PC-9 (cell line): ENCODE measurements at regions not wholly inside any gene's neighbourhood (a gene's known extent, or its start where the extent isn't known, plus 50 kb on each side); places are given as distances from the start of the nearest gene placed in this dataset.

Source experiments
- BruUV-seq: library from RNA; stranded (reverse); fragments of 400-500 nt; replicated peaks from 2 replicates; lab custom pipeline; 2021; lab: Mats Ljungman, UMichigan
- CTCF ChIA-PET: fragments of 300-600 bp; sonication (Branson Sonifier 250); formaldehyde crosslinking; loops from one replicate; lab custom pipeline; 2022; ENCODE audit warnings: antibody characterized with exemption; lab: Charles Lee
- POLR2A ChIA-PET: fragments of 300-600 bp; sonication (Branson Sonifier 250); formaldehyde crosslinking; loops from one replicate; lab custom pipeline; 2022; ENCODE audit warnings: antibody characterized with exemption; ENCODE audit not compliant: unreplicated experiment; lab: Charles Lee
- DNase-seq, 2 experiments: peaks; one replicate each; pipeline versions ENCODE4 v3.0.0 to v3.0.0-alpha.2; 2015 to 2022; ENCODE audit warnings: mixed read lengths in 1 of 2
- H2AFZ ChIP-seq: fragments of 200-600 bp; sonication (generic); 2 replicates; pipeline ENCODE4 v1.8.1; 2017; ENCODE audit warnings: antibody characterized with exemption
- H3F3A ChIP-seq: fragments of 200-600 bp; sonication (generic); 2 replicates; pipeline ENCODE4 v1.8.1; 2017; ENCODE audit warnings: antibody characterized with exemption, mild to moderate bottlenecking, low read depth; ENCODE audit not compliant: insufficient read depth
- H3K27ac ChIP-seq: fragments of 200-600 bp; sonication (generic); 2 replicates; pipeline ENCODE4 v1.6.1; 2016; ENCODE audit warnings: mixed run types
- H3K27me3 ChIP-seq: fragments of 200-600 bp; sonication (generic); 2 replicates; pipeline ENCODE4 v1.6.1; 2016; ENCODE audit warnings: low read depth, mixed run types; ENCODE audit not compliant: insufficient read depth
- H3K36me3 ChIP-seq: fragments of 200-600 bp; sonication (generic); 2 replicates; pipeline ENCODE4 v1.6.1; 2016; ENCODE audit warnings: low read depth, mixed run types
- H3K4me1 ChIP-seq: fragments of 200-600 bp; sonication (generic); replicated peaks from 2 replicates; pipeline ENCODE4 v1.6.1; 2016; ENCODE audit warnings: mixed run types; ENCODE audit not compliant: insufficient read depth
- H3K4me2 ChIP-seq: fragments of 200-600 bp; sonication (generic); 2 replicates; pipeline ENCODE4 v1.6.1; 2017; ENCODE audit warnings: mixed run types
- H3K4me3 ChIP-seq: fragments of 200-600 bp; sonication (generic); 2 replicates; pipeline ENCODE4 v1.6.1; 2016; ENCODE audit warnings: mixed run types
- H3K79me2 ChIP-seq: fragments of 200-600 bp; sonication (generic); 2 replicates; pipeline ENCODE4 v1.6.1; 2017; ENCODE audit warnings: low read depth, mixed run types
- H3K9me2 ChIP-seq: fragments of 200-600 bp; sonication (generic); 2 replicates; pipeline ENCODE4 v1.8.1; 2017; ENCODE audit warnings: mild to moderate bottlenecking; ENCODE audit not compliant: insufficient read depth
- H3K9me3 ChIP-seq: fragments of 200-600 bp; sonication (generic); 2 replicates; pipeline ENCODE4 v1.8.1; 2016; ENCODE audit warnings: low read depth; ENCODE audit not compliant: insufficient read depth
- H4K20me1 ChIP-seq: fragments of 200-600 bp; sonication (generic); 2 replicates; pipeline ENCODE4 v1.8.1; 2017; ENCODE audit not compliant: insufficient read depth
- EZH2 ChIP-seq: fragments of 200-600 bp; sonication (generic); IDR thresholded peaks from 2 replicates; pipeline ENCODE4 v1.8.0; 2017; ENCODE audit warnings: antibody characterized with exemption, low read depth
- intact Hi-C: fragments of 100-400 bp; cut with micrococcal nuclease; formaldehyde crosslinking; loops from one replicate; pipeline ENCODE4 v1.10.0; 2022; ENCODE audit not compliant: unreplicated experiment
- TF ChIP-seq, protein P1 (sequence below): fragments of 200-600 bp; sonication (generic); conservative IDR thresholded peaks from 2 replicates; pipeline ENCODE4 v1.6.1; 2017; ENCODE audit warnings: mixed run types, antibody characterized with exemption, mild to moderate bottlenecking, moderate library complexity

DNA sequence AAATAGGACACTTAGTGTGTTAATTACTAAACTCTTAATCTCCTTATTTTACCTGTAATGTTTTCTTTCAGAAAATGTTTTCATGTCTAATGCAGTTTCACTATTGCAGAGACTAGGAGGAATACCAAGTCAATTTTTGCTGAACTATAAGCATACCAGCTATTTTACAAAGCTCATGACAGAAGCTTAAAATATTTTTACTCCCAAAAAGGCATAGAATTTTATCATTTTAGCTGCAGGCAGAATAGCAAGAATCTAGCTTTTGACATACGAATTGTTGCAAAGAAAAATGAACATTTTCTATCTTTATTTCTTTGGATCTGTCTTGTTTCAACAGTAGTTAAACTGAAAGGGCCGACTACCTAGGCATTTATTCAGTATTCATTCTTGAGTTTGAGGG, 366.9 kb downstream of the FAT3 start:
- no TSS peak for BruUV-seq
- POLR2A ChIA-PET, result no interaction called here
- Histone ChIP-seq H3K9me3 (no peaks in the 10 kb centered on the region), H3K36me3 (no peaks in the 10 kb centered on the region), H4K20me1 (no peaks in the 10 kb centered on the region), H3K4me3 (no peak overlapping the region), H3K4me1 (no peaks in the 10 kb centered on the region), H3K79me2 (no peaks in the 10 kb centered on the region), H3K27me3 (no peaks in the 10 kb centered on the region), H2AFZ (no peak overlapping the region), H3K9me2 (no peaks in the 10 kb centered on the region; the same call in 1 of the 2 replicates), H3K4me2 (no peak overlapping the region), H3K27ac (no peak overlapping the region), H3F3A (no peaks in the 10 kb centered on the region)
- DNase-seq, result no peak
- CTCF ChIA-PET, result no interaction called here
- no peak for TF ChIP-seq EZH2
- TF ChIP-seq, protein P1, sequence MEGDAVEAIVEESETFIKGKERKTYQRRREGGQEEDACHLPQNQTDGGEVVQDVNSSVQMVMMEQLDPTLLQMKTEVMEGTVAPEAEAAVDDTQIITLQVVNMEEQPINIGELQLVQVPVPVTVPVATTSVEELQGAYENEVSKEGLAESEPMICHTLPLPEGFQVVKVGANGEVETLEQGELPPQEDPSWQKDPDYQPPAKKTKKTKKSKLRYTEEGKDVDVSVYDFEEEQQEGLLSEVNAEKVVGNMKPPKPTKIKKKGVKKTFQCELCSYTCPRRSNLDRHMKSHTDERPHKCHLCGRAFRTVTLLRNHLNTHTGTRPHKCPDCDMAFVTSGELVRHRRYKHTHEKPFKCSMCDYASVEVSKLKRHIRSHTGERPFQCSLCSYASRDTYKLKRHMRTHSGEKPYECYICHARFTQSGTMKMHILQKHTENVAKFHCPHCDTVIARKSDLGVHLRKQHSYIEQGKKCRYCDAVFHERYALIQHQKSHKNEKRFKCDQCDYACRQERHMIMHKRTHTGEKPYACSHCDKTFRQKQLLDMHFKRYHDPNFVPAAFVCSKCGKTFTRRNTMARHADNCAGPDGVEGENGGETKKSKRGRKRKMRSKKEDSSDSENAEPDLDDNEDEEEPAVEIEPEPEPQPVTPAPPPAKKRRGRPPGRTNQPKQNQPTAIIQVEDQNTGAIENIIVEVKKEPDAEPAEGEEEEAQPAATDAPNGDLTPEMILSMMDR, result no peak
- intact Hi-C loops, result no loop called here

DNA sequence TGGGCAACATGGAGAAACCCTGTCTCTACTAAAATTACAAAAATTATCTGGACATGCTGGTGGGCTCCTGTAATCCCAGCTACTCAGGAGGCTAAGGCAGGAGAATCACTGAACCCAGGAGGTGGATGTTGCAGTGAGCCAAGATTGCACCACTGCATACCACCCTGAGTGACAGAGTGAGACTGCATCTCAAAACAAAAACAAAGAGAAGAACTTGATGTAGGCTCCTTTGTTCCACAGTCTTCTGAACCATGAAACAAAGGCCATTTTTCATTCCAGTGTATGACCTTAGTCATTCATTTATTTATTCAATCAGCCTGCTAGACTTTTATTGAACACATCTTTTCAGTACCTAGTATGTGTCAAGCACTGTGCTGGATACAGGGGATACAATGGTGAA, 369.6 kb downstream of the FAT3 start:
- no peaks in the 10 kb centered on the region for H4K20me1 ChIP-seq
- H3K9me3 ChIP-seq, result no peaks in the 10 kb centered on the region
- H2AFZ ChIP-seq, result no peak overlapping the region
- no peaks in the 10 kb centered on the region for H3K79me2 ChIP-seq
- intact Hi-C loops, result no loop called here
- H3K27ac ChIP-seq, result no peak overlapping the region
- H3K27me3 ChIP-seq, result no peaks in the 10 kb centered on the region
- no peaks in the 10 kb centered on the region for H3F3A ChIP-seq
- TF ChIP-seq, protein P1, result no peak
- TF ChIP-seq EZH2, result no peak
- H3K9me2 ChIP-seq, result no peaks in the 10 kb centered on the region; the same call in 1 of the 2 replicates
- no peak for DNase-seq
- CTCF ChIA-PET, result no interaction called here
- POLR2A ChIA-PET, result no interaction called here
- H3K4me3 ChIP-seq, result no peak overlapping the region
- no peak overlapping the region for H3K4me2 ChIP-seq
- BruUV-seq, result no TSS peak
- no peaks in the 10 kb centered on the region for H3K36me3 ChIP-seq
- no peaks in the 10 kb centered on the region for H3K4me1 ChIP-seq

DNA sequence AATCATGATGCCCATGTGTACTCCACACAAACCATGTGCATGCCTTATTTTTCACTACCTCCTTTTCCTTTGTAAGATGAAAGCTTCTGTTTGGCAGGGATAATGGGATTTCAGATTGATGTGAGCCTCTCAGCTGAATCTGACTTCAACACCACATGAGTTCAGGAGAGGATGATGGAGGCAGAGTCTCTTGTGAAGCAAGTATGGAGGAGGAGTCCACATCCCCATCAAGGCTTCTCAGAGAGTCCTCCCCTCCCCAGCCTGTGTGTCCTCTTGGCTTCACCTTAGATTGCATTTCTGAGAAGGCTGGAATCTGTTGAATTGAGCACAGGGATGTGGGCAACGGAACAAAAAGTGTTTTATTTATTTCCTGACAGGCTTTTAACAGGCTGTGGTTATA, 370.4 kb downstream of the FAT3 start:
- no peaks in the 10 kb centered on the region for H3F3A ChIP-seq
- H3K4me2 ChIP-seq, result no peak overlapping the region
- H3K79me2 ChIP-seq, result no peaks in the 10 kb centered on the region
- no peaks in the 10 kb centered on the region for H3K27me3 ChIP-seq
- H3K4me1 ChIP-seq, result no peaks in the 10 kb centered on the region
- ChIA-PET POLR2A (no interaction called here), CTCF (no interaction called here)
- no peak for TF ChIP-seq EZH2
- TF ChIP-seq, protein P1, result no peak
- H3K36me3 ChIP-seq, result no peaks in the 10 kb centered on the region
- intact Hi-C loops, result no loop called here
- no peaks in the 10 kb centered on the region; the same call in 1 of the 2 replicates for H3K9me2 ChIP-seq
- H3K4me3 ChIP-seq, result no peak overlapping the region
- no peak overlapping the region for H2AFZ ChIP-seq
- DNase-seq, result no peak
- no peaks in the 10 kb centered on the region for H4K20me1 ChIP-seq
- BruUV-seq, result no TSS peak
- no peak overlapping the region for H3K27ac ChIP-seq
- no peaks in the 10 kb centered on the region for H3K9me3 ChIP-seq
